ENCODE measurements at regions not wholly inside any gene's neighbourhood (a gene's known extent, or its start where the extent isn't known, plus 50 kb on each side); places are given as distances from the start of the nearest gene placed in this dataset.

DNA sequence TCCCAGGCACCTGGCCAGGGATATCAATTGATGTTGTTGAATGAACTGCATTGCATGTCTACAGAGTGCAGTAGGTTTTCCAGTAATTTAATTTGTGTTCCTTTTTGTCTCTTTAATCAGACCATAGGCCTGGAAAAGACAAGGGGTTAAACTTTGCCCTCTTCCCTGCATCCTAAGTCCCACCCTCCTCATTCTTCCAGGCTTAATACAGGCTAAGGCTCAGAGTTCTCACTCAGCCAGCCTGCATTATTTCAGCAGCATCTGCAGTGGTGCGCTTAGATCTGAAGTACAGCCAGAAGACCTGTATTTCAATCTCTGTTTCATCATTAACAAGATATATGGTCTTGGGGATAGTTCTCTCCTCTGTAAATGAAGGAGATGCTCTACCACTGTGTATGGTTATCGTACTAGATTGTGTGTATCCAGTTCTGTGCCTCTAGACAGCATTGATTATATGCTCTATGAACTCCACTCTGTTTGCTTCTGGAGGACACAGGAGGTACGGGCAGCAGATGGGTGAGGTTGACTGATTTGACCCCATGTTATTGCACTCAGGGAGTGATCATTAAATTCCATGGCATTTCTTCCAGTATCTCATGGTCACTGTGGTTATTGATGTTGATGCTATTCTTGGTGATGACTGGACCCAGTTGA lies 286.1 kb downstream of the RPS6KC1 start:
- no peak overlapping the region for H3K9ac ChIP-seq (ENCODE audit: low read length)
- no peaks in the 10 kb centered on the region for H3K36me3 ChIP-seq (ENCODE audit: insufficient read depth, low read length)
- H4K20me1 ChIP-seq (ENCODE audit: insufficient read depth), result no peaks in the 10 kb centered on the region
- H3K27ac ChIP-seq (ENCODE audit: low read length), result no peak overlapping the region
- peaks cover 4% of the 10 kb centered on the region for H3K9me3 ChIP-seq (ENCODE audit: low read length)
- H3K4me2 ChIP-seq (ENCODE audit: low read length), result no peak overlapping the region
- no peak overlapping the region for H2AFZ ChIP-seq (ENCODE audit: low read depth, low read length)
- TF ChIP-seq, protein P1, sequence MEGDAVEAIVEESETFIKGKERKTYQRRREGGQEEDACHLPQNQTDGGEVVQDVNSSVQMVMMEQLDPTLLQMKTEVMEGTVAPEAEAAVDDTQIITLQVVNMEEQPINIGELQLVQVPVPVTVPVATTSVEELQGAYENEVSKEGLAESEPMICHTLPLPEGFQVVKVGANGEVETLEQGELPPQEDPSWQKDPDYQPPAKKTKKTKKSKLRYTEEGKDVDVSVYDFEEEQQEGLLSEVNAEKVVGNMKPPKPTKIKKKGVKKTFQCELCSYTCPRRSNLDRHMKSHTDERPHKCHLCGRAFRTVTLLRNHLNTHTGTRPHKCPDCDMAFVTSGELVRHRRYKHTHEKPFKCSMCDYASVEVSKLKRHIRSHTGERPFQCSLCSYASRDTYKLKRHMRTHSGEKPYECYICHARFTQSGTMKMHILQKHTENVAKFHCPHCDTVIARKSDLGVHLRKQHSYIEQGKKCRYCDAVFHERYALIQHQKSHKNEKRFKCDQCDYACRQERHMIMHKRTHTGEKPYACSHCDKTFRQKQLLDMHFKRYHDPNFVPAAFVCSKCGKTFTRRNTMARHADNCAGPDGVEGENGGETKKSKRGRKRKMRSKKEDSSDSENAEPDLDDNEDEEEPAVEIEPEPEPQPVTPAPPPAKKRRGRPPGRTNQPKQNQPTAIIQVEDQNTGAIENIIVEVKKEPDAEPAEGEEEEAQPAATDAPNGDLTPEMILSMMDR (IDR thresholded peaks at IDR 0.05; ENCODE audit: poor library complexity, severe bottlenecking), result no peak
- TF ChIP-seq EZH2 (IDR thresholded peaks at IDR 0.05; ENCODE audit: borderline replicate concordance, insufficient read depth, low read length, poor library complexity, severe bottlenecking) (no peak), SMC3 (conservative IDR thresholded peaks at IDR 0.05; ENCODE audit: poor library complexity) (no peak), TAF1 (IDR thresholded peaks at IDR 0.05; ENCODE audit: low read depth) (no peak), POLR2AphosphoS5 (IDR thresholded peaks at IDR 0.05) (no peak), EP300 (conservative IDR thresholded peaks at IDR 0.05; ENCODE audit: poor library complexity, severe bottlenecking) (no peak), RAD21 (conservative IDR thresholded peaks at IDR 0.05) (no peak), MXI1 (conservative IDR thresholded peaks at IDR 0.05; ENCODE audit: poor library complexity, severe bottlenecking) (no peak)
- TF ChIP-seq, protein P2, sequence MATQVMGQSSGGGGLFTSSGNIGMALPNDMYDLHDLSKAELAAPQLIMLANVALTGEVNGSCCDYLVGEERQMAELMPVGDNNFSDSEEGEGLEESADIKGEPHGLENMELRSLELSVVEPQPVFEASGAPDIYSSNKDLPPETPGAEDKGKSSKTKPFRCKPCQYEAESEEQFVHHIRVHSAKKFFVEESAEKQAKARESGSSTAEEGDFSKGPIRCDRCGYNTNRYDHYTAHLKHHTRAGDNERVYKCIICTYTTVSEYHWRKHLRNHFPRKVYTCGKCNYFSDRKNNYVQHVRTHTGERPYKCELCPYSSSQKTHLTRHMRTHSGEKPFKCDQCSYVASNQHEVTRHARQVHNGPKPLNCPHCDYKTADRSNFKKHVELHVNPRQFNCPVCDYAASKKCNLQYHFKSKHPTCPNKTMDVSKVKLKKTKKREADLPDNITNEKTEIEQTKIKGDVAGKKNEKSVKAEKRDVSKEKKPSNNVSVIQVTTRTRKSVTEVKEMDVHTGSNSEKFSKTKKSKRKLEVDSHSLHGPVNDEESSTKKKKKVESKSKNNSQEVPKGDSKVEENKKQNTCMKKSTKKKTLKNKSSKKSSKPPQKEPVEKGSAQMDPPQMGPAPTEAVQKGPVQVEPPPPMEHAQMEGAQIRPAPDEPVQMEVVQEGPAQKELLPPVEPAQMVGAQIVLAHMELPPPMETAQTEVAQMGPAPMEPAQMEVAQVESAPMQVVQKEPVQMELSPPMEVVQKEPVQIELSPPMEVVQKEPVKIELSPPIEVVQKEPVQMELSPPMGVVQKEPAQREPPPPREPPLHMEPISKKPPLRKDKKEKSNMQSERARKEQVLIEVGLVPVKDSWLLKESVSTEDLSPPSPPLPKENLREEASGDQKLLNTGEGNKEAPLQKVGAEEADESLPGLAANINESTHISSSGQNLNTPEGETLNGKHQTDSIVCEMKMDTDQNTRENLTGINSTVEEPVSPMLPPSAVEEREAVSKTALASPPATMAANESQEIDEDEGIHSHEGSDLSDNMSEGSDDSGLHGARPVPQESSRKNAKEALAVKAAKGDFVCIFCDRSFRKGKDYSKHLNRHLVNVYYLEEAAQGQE (IDR thresholded peaks at IDR 0.05; ENCODE audit: borderline replicate concordance), result no peak
- H3K4me3 ChIP-seq (ENCODE audit: low read length), result no peak overlapping the region
- H3F3A ChIP-seq (ENCODE audit: insufficient read depth, low read length, poor library complexity, severe bottlenecking), result no peaks in the 10 kb centered on the region
- no peaks in the 10 kb centered on the region for H3K79me2 ChIP-seq (replicated peaks; ENCODE audit: insufficient read depth, low read length)
- no peaks in the 10 kb centered on the region for H3K9me2 ChIP-seq (ENCODE audit: insufficient read depth, low read length)
- H3K27me3 ChIP-seq (ENCODE audit: insufficient read depth, low read depth, low read length), result no peaks in the 10 kb centered on the region

DNA sequence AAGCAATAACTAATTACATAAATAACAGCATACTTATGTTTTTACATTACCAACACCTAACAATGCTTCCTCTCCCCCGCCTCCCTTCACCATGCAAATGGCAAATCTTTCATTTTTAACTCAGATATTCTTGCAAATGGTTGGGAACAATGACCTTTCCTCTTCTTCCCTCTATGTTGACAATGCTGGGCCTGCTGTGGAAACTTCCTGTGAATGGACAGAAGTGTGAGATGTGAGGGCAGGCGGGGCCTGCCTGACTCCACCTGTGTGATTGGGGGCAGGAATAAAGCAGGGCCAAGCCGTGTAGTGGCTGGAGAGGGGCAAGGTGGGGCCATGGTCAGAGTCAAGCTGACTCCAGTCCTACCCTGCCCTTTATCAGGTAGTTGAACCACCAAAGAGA lies 289.6 kb downstream of the RPS6KC1 start:
- no peaks in the 10 kb centered on the region for H3K36me3 ChIP-seq (ENCODE audit: insufficient read depth, low read length)
- no peaks in the 10 kb centered on the region for H3K27me3 ChIP-seq (ENCODE audit: insufficient read depth, low read depth, low read length)
- H2AFZ ChIP-seq (ENCODE audit: low read depth, low read length), result no peak overlapping the region
- H3F3A ChIP-seq (ENCODE audit: insufficient read depth, low read length, poor library complexity, severe bottlenecking), result no peaks in the 10 kb centered on the region
- H3K27ac ChIP-seq (ENCODE audit: low read length), result no peak overlapping the region
- no peaks in the 10 kb centered on the region for H3K9me3 ChIP-seq (ENCODE audit: low read length)
- H4K20me1 ChIP-seq (ENCODE audit: insufficient read depth), result no peaks in the 10 kb centered on the region
- TF ChIP-seq MXI1 (conservative IDR thresholded peaks at IDR 0.05; ENCODE audit: poor library complexity, severe bottlenecking), result no peak
- TF ChIP-seq, protein P2 (IDR thresholded peaks at IDR 0.05; ENCODE audit: borderline replicate concordance), result no peak
- no peak for TF ChIP-seq POLR2AphosphoS5 (IDR thresholded peaks at IDR 0.05)
- no peak for TF ChIP-seq TAF1 (IDR thresholded peaks at IDR 0.05; ENCODE audit: low read depth)
- no peaks in the 10 kb centered on the region for H3K79me2 ChIP-seq (replicated peaks; ENCODE audit: insufficient read depth, low read length)
- no peak overlapping the region for H3K9ac ChIP-seq (ENCODE audit: low read length)
- no peak overlapping the region for H3K4me3 ChIP-seq (ENCODE audit: low read length)
- H3K4me2 ChIP-seq (ENCODE audit: low read length), result no peak overlapping the region
- no peaks in the 10 kb centered on the region for H3K9me2 ChIP-seq (ENCODE audit: insufficient read depth, low read length)
